ENCODE measurements at regions not wholly inside any gene's neighbourhood (a gene's known extent, or its start where the extent isn't known, plus 50 kb on each side); places are given as distances from the start of the nearest gene placed in this dataset.

- no peaks in the 10 kb centered on the region for H3K36me3 ChIP-seq (ENCODE audit: control insufficient read depth in 1 of 2, insufficient read depth in 2 of 2, low read length in 2 of 2)
- no peak overlapping the region for H3K23ac ChIP-seq (ENCODE audit: low read length)
- peak; percentile 10 to 72 for DNase-seq
- no peak overlapping the region for H2BK12ac ChIP-seq (ENCODE audit: low read length)
- H3K4me3 ChIP-seq (ENCODE audit: low read depth, low read length): no peak overlapping the region
- H3K9ac ChIP-seq (ENCODE audit: low read length): no peak overlapping the region
- H3K79me2 ChIP-seq (ENCODE audit: control insufficient read depth, insufficient read depth, low read length, poor library complexity): no peaks in the 10 kb centered on the region
- H2AFZ ChIP-seq (ENCODE audit: insufficient read depth, low read length, poor library complexity): no peak overlapping the region
- no peak overlapping the region for H4K91ac ChIP-seq (ENCODE audit: low read depth, low read length)
- H4K12ac ChIP-seq (ENCODE audit: low read depth, low read length): no peak overlapping the region
- H3K4me2 ChIP-seq (ENCODE audit: low read length): no peak overlapping the region
- H3K27ac ChIP-seq (ENCODE audit: low read depth, low read length): no peak overlapping the region
- no peak overlapping the region for H4K8ac ChIP-seq (ENCODE audit: low read depth, low read length)
- H3K18ac ChIP-seq (ENCODE audit: low read length): no peak overlapping the region
- WGBS (ENCODE audit: extremely low coverage, insufficient coverage, insufficient read length): no CpG with 5 or more reads among the region's 6 CpGs
- H3K4ac ChIP-seq (ENCODE audit: low read depth, low read length): no peak overlapping the region
- no peak overlapping the region for H3K14ac ChIP-seq (ENCODE audit: low read length)
- H3K27me3 ChIP-seq (ENCODE audit: insufficient read depth, low read length): no peaks in the 10 kb centered on the region
- H3K79me1 ChIP-seq (ENCODE audit: low read length): no peaks in the 10 kb centered on the region
- no peak overlapping the region for H2BK5ac ChIP-seq (ENCODE audit: low read depth, low read length, poor library complexity)
- no peaks in the 10 kb centered on the region for H3K4me1 ChIP-seq (ENCODE audit: control insufficient read depth in 1 of 2, insufficient read depth in 2 of 2, low read length in 2 of 2)
- H3K9me3 ChIP-seq (ENCODE audit: insufficient read depth, low read depth, low read length): no peaks in the 10 kb centered on the region
- H2BK120ac ChIP-seq (ENCODE audit: insufficient read depth, low read length, poor library complexity): no peak overlapping the region
- H2AK5ac ChIP-seq (ENCODE audit: low read length): no peak overlapping the region
Measured at GRCh38 chr6:63410435-63411426, 90.9 kb upstream of the LGSN start.

GRCh38 chr6:63415286-63415685, 95.5 kb upstream of the LGSN start:
- no peaks in the 10 kb centered on the region for H3K27me3 ChIP-seq (ENCODE audit: insufficient read depth, low read length)
- no peak overlapping the region for H2AK5ac ChIP-seq (ENCODE audit: low read length)
- no peak overlapping the region for H3K18ac ChIP-seq (ENCODE audit: low read length)

DNA sequence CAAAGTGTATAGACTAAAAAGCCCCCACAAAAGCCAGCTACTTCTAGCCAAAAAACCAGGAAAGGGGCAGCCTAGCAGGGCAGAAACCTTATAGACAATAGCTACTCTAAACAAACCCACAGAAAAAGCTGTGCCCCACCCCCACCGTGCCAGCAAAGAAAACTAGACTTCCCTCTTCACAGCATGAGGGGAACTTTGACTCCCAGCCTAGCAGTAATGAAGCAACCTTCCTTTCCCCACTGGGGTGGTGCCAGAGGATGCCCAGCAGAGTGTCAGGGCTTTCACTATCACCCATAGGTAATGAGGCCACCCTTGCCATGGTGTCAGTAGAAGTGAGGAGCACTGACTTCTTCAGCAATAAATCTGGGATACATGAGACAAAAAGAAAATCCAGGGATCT, 99.0 kb upstream of the LGSN start:
- H3K18ac ChIP-seq (ENCODE audit: low read length): no peak overlapping the region
- WGBS (ENCODE audit: extremely low coverage, insufficient coverage, insufficient read length): no CpG with 5 or more reads among the region's 1 CpG
- no peak overlapping the region for H3K9ac ChIP-seq (ENCODE audit: low read length)

More at GRCh38 chr6:63415286-63415685, 95.5 kb upstream of the LGSN start:
- H4K91ac ChIP-seq (ENCODE audit: low read depth, low read length): no peak overlapping the region
- H3K4me1 ChIP-seq (ENCODE audit: control insufficient read depth in 1 of 2, insufficient read depth in 2 of 2, low read length in 2 of 2): no peaks in the 10 kb centered on the region
- no peak overlapping the region for H3K14ac ChIP-seq (ENCODE audit: low read length)
- no peaks in the 10 kb centered on the region for H3K79me1 ChIP-seq (ENCODE audit: low read length)
- no peaks in the 10 kb centered on the region for H3K79me2 ChIP-seq (ENCODE audit: control insufficient read depth, insufficient read depth, low read length, poor library complexity)
- H3K23ac ChIP-seq (ENCODE audit: low read length): no peak overlapping the region
- H2BK120ac ChIP-seq (ENCODE audit: insufficient read depth, low read length, poor library complexity): no peak overlapping the region
- H2AFZ ChIP-seq (ENCODE audit: insufficient read depth, low read length, poor library complexity): no peak overlapping the region
- no peak overlapping the region for H3K4me2 ChIP-seq (ENCODE audit: low read length)
- no peak for DNase-seq
- H3K9ac ChIP-seq (ENCODE audit: low read length): no peak overlapping the region
- no peak overlapping the region for H3K4me3 ChIP-seq (ENCODE audit: low read depth, low read length)
- H4K8ac ChIP-seq (ENCODE audit: low read depth, low read length): no peak overlapping the region
- H3K9me3 ChIP-seq (ENCODE audit: insufficient read depth, low read depth, low read length): no peaks in the 10 kb centered on the region
- H4K12ac ChIP-seq (ENCODE audit: low read depth, low read length): no peak overlapping the region
- H2BK5ac ChIP-seq (ENCODE audit: low read depth, low read length, poor library complexity): no peak overlapping the region
- no peak overlapping the region for H2BK12ac ChIP-seq (ENCODE audit: low read length)
- H3K27ac ChIP-seq (ENCODE audit: low read depth, low read length): no peak overlapping the region
- no peak overlapping the region for H3K4ac ChIP-seq (ENCODE audit: low read depth, low read length)
- WGBS (ENCODE audit: extremely low coverage, insufficient coverage, insufficient read length): no CpG with 5 or more reads among the region's 4 CpGs
- no peaks in the 10 kb centered on the region for H3K36me3 ChIP-seq (ENCODE audit: control insufficient read depth in 1 of 2, insufficient read depth in 2 of 2, low read length in 2 of 2)

GRCh38 chr6:63424636-63425035, 104.9 kb upstream of the LGSN start:
- H3K27me3 ChIP-seq (ENCODE audit: insufficient read depth, low read length): no peaks in the 10 kb centered on the region
- no peaks in the 10 kb centered on the region for H3K79me2 ChIP-seq (ENCODE audit: control insufficient read depth, insufficient read depth, low read length, poor library complexity)
- no peak for DNase-seq
- H3K79me1 ChIP-seq (ENCODE audit: low read length): no peaks in the 10 kb centered on the region
- H3K18ac ChIP-seq (ENCODE audit: low read length): no peak overlapping the region
- no peak overlapping the region for H3K4me3 ChIP-seq (ENCODE audit: low read depth, low read length)
- H3K36me3 ChIP-seq (ENCODE audit: control insufficient read depth in 1 of 2, insufficient read depth in 2 of 2, low read length in 2 of 2): no peaks in the 10 kb centered on the region
- H2BK120ac ChIP-seq (ENCODE audit: insufficient read depth, low read length, poor library complexity): no peak overlapping the region
- H3K27ac ChIP-seq (ENCODE audit: low read depth, low read length): no peak overlapping the region
- H4K8ac ChIP-seq (ENCODE audit: low read depth, low read length): no peak overlapping the region
- H2BK5ac ChIP-seq (ENCODE audit: low read depth, low read length, poor library complexity): no peak overlapping the region
- H2AK5ac ChIP-seq (ENCODE audit: low read length): no peak overlapping the region
- no peak overlapping the region for H2BK12ac ChIP-seq (ENCODE audit: low read length)
- H3K4me2 ChIP-seq (ENCODE audit: low read length): no peak overlapping the region
- H4K91ac ChIP-seq (ENCODE audit: low read depth, low read length): no peak overlapping the region
- H3K9ac ChIP-seq (ENCODE audit: low read length): no peak overlapping the region
- H3K9me3 ChIP-seq (ENCODE audit: insufficient read depth, low read depth, low read length): no peaks in the 10 kb centered on the region
- H3K14ac ChIP-seq (ENCODE audit: low read length): no peak overlapping the region
- H4K12ac ChIP-seq (ENCODE audit: low read depth, low read length): no peak overlapping the region
- WGBS (ENCODE audit: extremely low coverage, insufficient coverage, insufficient read length): no CpG with 5 or more reads among the region's 1 CpG
- H3K4me1 ChIP-seq (ENCODE audit: control insufficient read depth in 1 of 2, insufficient read depth in 2 of 2, low read length in 2 of 2): no peaks in the 10 kb centered on the region
- no peak overlapping the region for H3K23ac ChIP-seq (ENCODE audit: low read length)
- H2AFZ ChIP-seq (ENCODE audit: insufficient read depth, low read length, poor library complexity): no peak overlapping the region
- no peak overlapping the region for H3K4ac ChIP-seq (ENCODE audit: low read depth, low read length)

More for the DNA sequence above, 99.0 kb upstream of the LGSN start:
- Histone ChIP-seq H2AK5ac (ENCODE audit: low read length) (no peak overlapping the region), H2BK12ac (ENCODE audit: low read length) (no peak overlapping the region), H3K14ac (ENCODE audit: low read length) (no peak overlapping the region), H3K4ac (ENCODE audit: low read depth, low read length) (no peak overlapping the region), H4K8ac (ENCODE audit: low read depth, low read length) (no peak overlapping the region), H3K79me1 (ENCODE audit: low read length) (no peaks in the 10 kb centered on the region), H3K36me3 (ENCODE audit: control insufficient read depth in 1 of 2, insufficient read depth in 2 of 2, low read length in 2 of 2) (no peaks in the 10 kb centered on the region), H2BK120ac (ENCODE audit: insufficient read depth, low read length, poor library complexity) (no peak overlapping the region), H3K27me3 (ENCODE audit: insufficient read depth, low read length) (no peaks in the 10 kb centered on the region), H3K4me3 (ENCODE audit: low read depth, low read length) (no peak overlapping the region), H3K79me2 (ENCODE audit: control insufficient read depth, insufficient read depth, low read length, poor library complexity) (no peaks in the 10 kb centered on the region), H3K27ac (ENCODE audit: low read depth, low read length) (no peak overlapping the region), H2AFZ (ENCODE audit: insufficient read depth, low read length, poor library complexity) (no peak overlapping the region), H4K12ac (ENCODE audit: low read depth, low read length) (no peak overlapping the region), H3K23ac (ENCODE audit: low read length) (no peak overlapping the region), H2BK5ac (ENCODE audit: low read depth, low read length, poor library complexity) (no peak overlapping the region), H3K9me3 (ENCODE audit: insufficient read depth, low read depth, low read length) (no peaks in the 10 kb centered on the region), H3K4me2 (ENCODE audit: low read length) (no peak overlapping the region), H3K4me1 (ENCODE audit: control insufficient read depth in 1 of 2, insufficient read depth in 2 of 2, low read length in 2 of 2) (no peaks in the 10 kb centered on the region), H4K91ac (ENCODE audit: low read depth, low read length) (no peak overlapping the region)
- no peak for DNase-seq

Measured in trophoblast cell (in vitro differentiated cells and primary cell).